Neural cell (in vitro differentiated cells): ENCODE measurements at regions not wholly inside any gene's neighbourhood (a gene's known extent, or its start where the extent isn't known, plus 50 kb on each side); places are given as distances from the start of the nearest gene placed in this dataset.

Source experiments
- H2AFZ ChIP-seq: fragments of 200-600, 300-800 bp; sonication (generic), shearing (Covaris generic); 2 replicates; pipeline ENCODE4 v1.6.0; 2014; ENCODE audit warnings: low read depth, mild to moderate bottlenecking, antibody characterized with exemption, low read length, moderate library complexity
- H3F3A ChIP-seq: fragments of 200-600 bp; shearing (Covaris generic); 2 replicates; pipeline ENCODE4 v1.6.1; 2016; ENCODE audit warnings: mild to moderate bottlenecking, moderate library complexity, mixed read lengths, antibody characterized with exemption, low read length; ENCODE audit not compliant: insufficient read depth, poor library complexity, severe bottlenecking
- H3K27ac ChIP-seq: fragments of 200-600, 300-800 bp; sonication (generic), shearing (Covaris generic); 2 replicates; pipeline ENCODE4 v1.5.1; 2014; ENCODE audit warnings: mild to moderate bottlenecking, low read length, moderate library complexity
- H3K27me3 ChIP-seq: fragments of 300-800, 200-600 bp; sonication (generic), shearing (Covaris generic); 2 replicates; pipeline ENCODE4 v1.6.0; 2014; ENCODE audit warnings: mild to moderate bottlenecking, low read depth, low read length, moderate library complexity; ENCODE audit not compliant: insufficient read depth
- H3K36me3 ChIP-seq: fragments of 300-800, 200-600 bp; sonication (generic), shearing (Covaris generic); 2 replicates; pipeline ENCODE4 v1.5.1; 2014; ENCODE audit warnings: mild to moderate bottlenecking, antibody characterized with exemption, low read length, moderate library complexity; ENCODE audit not compliant: insufficient read depth
- H3K4me2 ChIP-seq: fragments of 300-800, 200-600 bp; sonication (generic), shearing (Covaris generic); 2 replicates; pipeline ENCODE4 v1.6.0; 2014; ENCODE audit warnings: mild to moderate bottlenecking, low read length
- H3K4me3 ChIP-seq: fragments of 300-800, 200-600 bp; sonication (generic), shearing (Covaris generic); 2 replicates; pipeline ENCODE4 v1.5.1; 2014; ENCODE audit warnings: mild to moderate bottlenecking, low read length, moderate library complexity
- H3K79me2 ChIP-seq: fragments of 200-600 bp; shearing (Covaris generic); replicated peaks from 2 replicates; pipeline ENCODE4 v1.6.0; 2014; ENCODE audit warnings: mild to moderate bottlenecking, low read length, moderate library complexity; ENCODE audit not compliant: insufficient read depth
- H3K9ac ChIP-seq: fragments of 300-800, 200-600 bp; sonication (generic), shearing (Covaris generic); 2 replicates; pipeline ENCODE4 v1.6.1; 2016; ENCODE audit warnings: mild to moderate bottlenecking, low read length, mixed read lengths
- H3K9me2 ChIP-seq: fragments of 200-600 bp; shearing (Covaris generic); 2 replicates; pipeline ENCODE4 v1.6.1; 2016; ENCODE audit warnings: mild to moderate bottlenecking, low read length, mixed read lengths; ENCODE audit not compliant: insufficient read depth
- H3K9me3 ChIP-seq: fragments of 200-600, 300-800 bp; sonication (generic), shearing (Covaris generic); 2 replicates; pipeline ENCODE4 v1.6.1; 2016; ENCODE audit warnings: mild to moderate bottlenecking, mixed run types, low read length, moderate library complexity, mixed read lengths
- H4K20me1 ChIP-seq: fragments of 200-600 bp; shearing (Covaris generic); 2 replicates; pipeline ENCODE4 v1.6.1; 2016; ENCODE audit warnings: mild to moderate bottlenecking, mixed run types; ENCODE audit not compliant: insufficient read depth
- CTCF ChIP-seq: fragments of 450-650 bp; IDR thresholded peaks from 2 replicates; pipeline ENCODE4 v1.5.1; 2014; ENCODE audit warnings: antibody characterized with exemption, mild to moderate bottlenecking, moderate library complexity; ENCODE audit not compliant: poor library complexity, severe bottlenecking
- EP300 ChIP-seq: fragments of 450-650 bp; conservative IDR thresholded peaks from 2 replicates; pipeline ENCODE4 v1.6.1; 2014; ENCODE audit warnings: antibody characterized with exemption, mild to moderate bottlenecking, moderate library complexity; ENCODE audit not compliant: poor library complexity, severe bottlenecking
- EZH2 ChIP-seq: fragments of 200-600, 300-800 bp; shearing (Covaris generic), sonication (generic); IDR thresholded peaks from 2 replicates; pipeline ENCODE4 v1.6.1; 2014; ENCODE audit warnings: antibody characterized with exemption, low read length, borderline replicate concordance, mild to moderate bottlenecking; ENCODE audit not compliant: insufficient read depth, poor library complexity, severe bottlenecking
- MXI1 ChIP-seq: fragments of 450-650 bp; conservative IDR thresholded peaks from 2 replicates; pipeline ENCODE4 v1.6.1; 2014; ENCODE audit warnings: antibody characterized with exemption, mild to moderate bottlenecking; ENCODE audit not compliant: poor library complexity, severe bottlenecking
- POLR2AphosphoS5 ChIP-seq: IDR thresholded peaks from 2 replicates; pipeline ENCODE4 v1.6.1; 2012
- RAD21 ChIP-seq: fragments of 450-650 bp; conservative IDR thresholded peaks from 2 replicates; pipeline ENCODE4 v1.6.1; 2014; ENCODE audit warnings: antibody characterized with exemption, mild to moderate bottlenecking, moderate library complexity
- REST ChIP-seq: IDR thresholded peaks from 2 replicates; pipeline ENCODE4 v1.6.1; 2012; ENCODE audit warnings: borderline replicate concordance
- SMC3 ChIP-seq: fragments of 450-650 bp; conservative IDR thresholded peaks from 2 replicates; pipeline ENCODE4 v1.6.1; 2014; ENCODE audit warnings: antibody characterized with exemption, mild to moderate bottlenecking, moderate library complexity; ENCODE audit not compliant: poor library complexity
- TAF1 ChIP-seq: IDR thresholded peaks from 2 replicates; pipeline ENCODE4 v1.6.1; 2012; ENCODE audit warnings: low read depth

- no peak for TF ChIP-seq EZH2
Measured at GRCh38 chr6:98039443-98039842, 756.4 kb upstream of the MMS22L start (continued).

- H3K4me2 ChIP-seq, result no peak overlapping the region
- no peak overlapping the region for H3K9ac ChIP-seq
- H4K20me1 ChIP-seq, result no peaks in the 10 kb centered on the region
- H3K27ac ChIP-seq, result no peak overlapping the region
- no peak overlapping the region for H2AFZ ChIP-seq
- H3K9me3 ChIP-seq, result no peaks in the 10 kb centered on the region
- peaks cover 3% of the 10 kb centered on the region for H3K79me2 ChIP-seq
- H3K36me3 ChIP-seq, result no peaks in the 10 kb centered on the region
- TF ChIP-seq CTCF (peak; percentile 70), RAD21 (peak; percentile 75), TAF1 (no peak), REST (no peak), EZH2 (no peak), POLR2AphosphoS5 (no peak), MXI1 (no peak), EP300 (no peak), SMC3 (peak; percentile 73)
- H3K4me3 ChIP-seq, result no peak overlapping the region
- no peaks in the 10 kb centered on the region for H3K27me3 ChIP-seq
- peaks cover 5% of the 10 kb centered on the region for H3F3A ChIP-seq
- H3K9me2 ChIP-seq, result no peaks in the 10 kb centered on the region
Measured at GRCh38 chr6:98039904-98040607, 757.0 kb upstream of the MMS22L start.

GRCh38 chr6:98041056-98041455, 758.0 kb upstream of the MMS22L start:
- Histone ChIP-seq H3K36me3 (no peaks in the 10 kb centered on the region), H3K9ac (no peak overlapping the region), H3K27me3 (no peaks in the 10 kb centered on the region), H3F3A (peaks cover 5% of the 10 kb centered on the region), H3K4me3 (no peak overlapping the region), H3K4me2 (peak overlapping the region; percentile 20), H3K79me2 (peaks cover 3% of the 10 kb centered on the region), H4K20me1 (no peaks in the 10 kb centered on the region), H2AFZ (no peak overlapping the region), H3K9me3 (no peaks in the 10 kb centered on the region), H3K27ac (peak overlapping the region; percentile 30), H3K9me2 (no peaks in the 10 kb centered on the region)
- TF ChIP-seq RAD21 (no peak), EP300 (no peak), TAF1 (no peak), CTCF (no peak), EZH2 (no peak), POLR2AphosphoS5 (no peak), SMC3 (no peak), MXI1 (no peak), REST (no peak)
